ENCODE measurements at regions not wholly inside any gene's neighbourhood (a gene's known extent, or its start where the extent isn't known, plus 50 kb on each side); places are given as distances from the start of the nearest gene placed in this dataset.
"Not testable (repeated sequence)": the region's sequence is repeated elsewhere in the genome, so short reads cannot be mapped to it uniquely, and the experiment has no call there.

GRCh38 chr14:66295386-66295785 is 190.8 kb upstream of the CCDC196 start:
- no peak for FAIRE-seq

GRCh38 chr14:66300886-66301285 is 185.3 kb upstream of the CCDC196 start:
- FAIRE-seq (no peak), DNase-seq (ENCODE audit: low spot score in 2 of 2) (no peak)

More at GRCh38 chr14:66295386-66295785, 190.8 kb upstream of the CCDC196 start:
- no peak for DNase-seq (ENCODE audit: low spot score in 2 of 2)

GRCh38 chr14:66306101-66306500 is 180.1 kb upstream of the CCDC196 start:
- FAIRE-seq (no peak), DNase-seq (ENCODE audit: low spot score in 2 of 2) (no peak)

GRCh38 chr14:66311058-66311457 is 175.1 kb upstream of the CCDC196 start:
- DNase-seq (ENCODE audit: low spot score in 2 of 2) (no peak), FAIRE-seq (no peak)

- DNase-seq (ENCODE audit: low spot score in 2 of 2) = no peak
- no peak for FAIRE-seq
Observed at GRCh38 chr14:66311990-66312389, 174.2 kb upstream of the CCDC196 start.

GRCh38 chr14:66312451-66312850 is 173.7 kb upstream of the CCDC196 start:
- FAIRE-seq (no peak), DNase-seq (ENCODE audit: low spot score in 2 of 2) (no peak)

- FAIRE-seq (no peak), DNase-seq (ENCODE audit: low spot score in 2 of 2) (no peak)
Observed at GRCh38 chr14:66315098-66315497, 171.1 kb upstream of the CCDC196 start.

- no peak for FAIRE-seq
- no peak for DNase-seq (ENCODE audit: low spot score in 2 of 2)
Observed at GRCh38 chr14:66315548-66315947, 170.6 kb upstream of the CCDC196 start.

- DNase-seq (ENCODE audit: low spot score in 2 of 2) = no peak
- no peak for FAIRE-seq
Observed at GRCh38 chr14:66322564-66322963, 163.6 kb upstream of the CCDC196 start.

GRCh38 chr14:66330228-66330627 is 155.9 kb upstream of the CCDC196 start:
- no peak for FAIRE-seq
- DNase-seq (ENCODE audit: low spot score in 2 of 2) = no peak

- FAIRE-seq (no peak), DNase-seq (ENCODE audit: low spot score in 2 of 2) (no peak)
Observed at GRCh38 chr14:66330916-66331315, 155.3 kb upstream of the CCDC196 start.

GRCh38 chr14:66333293-66333692 is 152.9 kb upstream of the CCDC196 start:
- not testable (repeated sequence) for FAIRE-seq; DNase-seq (ENCODE audit: low spot score in 2 of 2)

- no peak for DNase-seq (ENCODE audit: low spot score in 2 of 2)
- FAIRE-seq = no peak
Observed at GRCh38 chr14:66341239-66341638, 144.9 kb upstream of the CCDC196 start.

GRCh38 chr14:66345986-66346385 is 140.2 kb upstream of the CCDC196 start:
- DNase-seq (ENCODE audit: low spot score in 2 of 2) (no peak), FAIRE-seq (no peak)

- FAIRE-seq = no peak
- no peak for DNase-seq (ENCODE audit: low spot score in 2 of 2)
Observed at GRCh38 chr14:66351310-66351709, 134.9 kb upstream of the CCDC196 start.

GRCh38 chr14:66359500-66359899 is 126.7 kb upstream of the CCDC196 start:
- DNase-seq (ENCODE audit: low spot score in 2 of 2) = peak; percentile 4 to 30
- FAIRE-seq = peak; percentile 71

- FAIRE-seq (no peak), DNase-seq (ENCODE audit: low spot score in 2 of 2) (no peak)
Observed at GRCh38 chr14:66360366-66360926, 125.7 kb upstream of the CCDC196 start.

- DNase-seq (ENCODE audit: low spot score in 2 of 2) (no peak), FAIRE-seq (no peak)
Observed at GRCh38 chr14:66361013-66361412, 125.2 kb upstream of the CCDC196 start.

GRCh38 chr14:66365388-66365787 is 120.8 kb upstream of the CCDC196 start:
- FAIRE-seq = no peak

GRCh38 chr14:66369157-66369697 is 116.9 kb upstream of the CCDC196 start:
- FAIRE-seq = no peak
- DNase-seq (ENCODE audit: low spot score in 2 of 2) = no peak

More at GRCh38 chr14:66365388-66365787, 120.8 kb upstream of the CCDC196 start:
- no peak for DNase-seq (ENCODE audit: low spot score in 2 of 2)

- DNase-seq (ENCODE audit: low spot score in 2 of 2) = no peak
- no peak for FAIRE-seq
Observed at GRCh38 chr14:66371776-66372175, 114.4 kb upstream of the CCDC196 start.

All from frontal cortex (tissue), 3 donors.